ENCODE measurements at regions not wholly inside any gene's neighbourhood (a gene's known extent, or its start where the extent isn't known, plus 50 kb on each side); places are given as distances from the start of the nearest gene placed in this dataset.
"Not testable (repeated sequence)": the region's sequence is repeated elsewhere in the genome, so short reads cannot be mapped to it uniquely, and the experiment has no call there.

DNA sequence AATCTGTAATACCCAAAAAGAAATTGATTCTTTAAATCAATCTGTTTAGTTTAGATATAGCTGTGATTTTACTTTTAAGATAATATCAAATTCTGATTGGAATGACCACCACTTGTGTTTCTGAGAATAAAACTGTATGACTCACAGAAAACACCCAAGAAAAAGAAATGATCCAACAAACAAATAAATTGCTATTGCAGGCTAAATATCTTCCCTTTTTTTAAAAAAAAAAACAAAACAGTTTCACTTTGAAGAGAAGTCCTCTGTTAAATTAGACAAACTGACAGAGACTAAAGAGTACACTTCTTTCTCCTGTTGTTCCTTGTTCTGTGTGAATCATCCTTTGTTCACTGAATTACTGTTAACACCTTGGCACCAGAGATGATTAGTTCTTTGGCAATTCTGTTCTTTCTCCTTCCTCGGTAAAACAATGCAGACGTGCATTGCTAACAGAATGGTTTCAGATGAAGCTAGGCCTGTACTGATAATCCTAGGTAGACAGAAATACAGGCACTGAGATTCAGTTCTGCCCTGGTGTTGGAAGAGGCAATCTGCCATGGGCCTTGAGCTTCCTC lies 895.2 kb upstream of the CITED2 start:
- no peak for DNase-seq

DNA sequence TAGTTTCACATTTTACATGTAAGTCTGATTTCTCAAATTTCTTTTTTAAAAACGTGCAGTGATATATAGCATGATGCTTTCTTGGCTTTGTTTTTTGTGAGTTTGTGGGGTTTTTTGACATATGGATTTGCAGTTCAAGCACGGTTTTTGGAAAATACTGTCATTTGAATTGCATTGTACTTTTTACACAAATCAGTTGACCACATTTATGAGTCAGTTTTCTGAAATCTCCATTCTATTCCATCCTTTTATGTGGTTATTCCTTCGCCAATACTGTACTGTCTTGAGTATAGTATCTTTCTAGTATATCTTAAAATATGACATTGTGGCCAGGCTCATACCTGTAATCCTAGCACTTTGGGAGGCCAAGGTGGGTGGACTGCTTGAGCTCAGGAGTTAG lies 890.0 kb upstream of the CITED2 start:
- no peak for DNase-seq

DNA sequence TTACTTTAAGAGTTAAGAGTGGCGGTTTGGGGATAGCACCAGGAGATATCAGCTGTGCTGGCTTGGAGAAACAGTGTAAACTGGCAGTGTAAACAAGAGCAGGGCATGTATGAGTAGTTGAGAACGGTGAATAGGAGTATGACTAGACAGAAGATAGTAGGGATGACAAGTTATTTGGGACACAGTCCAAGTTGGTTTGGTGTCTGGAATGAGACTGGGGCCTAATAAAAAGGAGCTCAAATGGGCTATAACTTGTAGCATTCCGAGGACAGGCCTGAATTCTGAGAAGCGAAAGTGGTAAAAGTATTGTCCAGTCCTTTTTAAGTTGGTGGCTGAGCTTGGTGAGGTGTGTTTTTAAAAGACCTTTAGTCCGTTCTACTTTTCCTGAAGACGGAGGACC lies 883.9 kb upstream of the CITED2 start:
- DNase-seq: not testable (repeated sequence)

DNA sequence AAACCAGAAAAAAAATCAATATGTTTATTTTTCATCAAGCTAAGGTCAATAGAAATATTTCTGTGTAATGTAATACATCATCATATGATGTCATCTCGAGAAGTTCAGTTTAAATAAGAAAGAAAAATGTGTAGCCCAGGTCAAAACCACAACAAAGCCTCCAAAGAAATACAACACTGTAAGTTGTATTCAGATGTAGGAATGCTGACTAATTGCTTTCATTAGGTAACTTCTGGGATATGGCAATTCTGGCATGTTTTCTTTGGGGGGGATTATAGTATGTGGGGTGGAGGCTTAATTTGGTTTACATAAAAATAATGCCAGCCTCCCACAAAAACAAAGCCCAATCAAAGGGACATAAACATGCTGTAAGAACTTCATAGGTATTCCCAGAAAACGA lies 881.8 kb upstream of the CITED2 start:
- no peak for DNase-seq

DNA sequence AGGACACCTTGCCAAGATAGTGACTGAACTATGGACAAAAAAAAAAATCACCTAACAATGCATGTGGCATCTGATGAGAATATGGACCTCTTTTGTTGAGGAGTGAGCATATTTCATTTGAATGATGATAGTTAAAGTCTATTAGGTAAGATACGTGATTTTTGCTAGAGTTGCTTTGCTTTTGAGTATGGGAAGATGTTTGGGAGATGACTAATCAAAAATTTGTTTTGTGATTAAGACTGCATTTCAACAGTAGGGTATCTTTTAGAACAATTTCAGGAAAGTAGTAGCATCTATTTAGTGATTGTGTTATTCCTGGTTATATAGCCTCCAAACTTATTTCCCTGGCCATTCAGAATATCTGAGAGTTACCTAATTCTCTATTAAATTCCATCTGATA lies 878.6 kb upstream of the CITED2 start:
- DNase-seq: no peak

DNA sequence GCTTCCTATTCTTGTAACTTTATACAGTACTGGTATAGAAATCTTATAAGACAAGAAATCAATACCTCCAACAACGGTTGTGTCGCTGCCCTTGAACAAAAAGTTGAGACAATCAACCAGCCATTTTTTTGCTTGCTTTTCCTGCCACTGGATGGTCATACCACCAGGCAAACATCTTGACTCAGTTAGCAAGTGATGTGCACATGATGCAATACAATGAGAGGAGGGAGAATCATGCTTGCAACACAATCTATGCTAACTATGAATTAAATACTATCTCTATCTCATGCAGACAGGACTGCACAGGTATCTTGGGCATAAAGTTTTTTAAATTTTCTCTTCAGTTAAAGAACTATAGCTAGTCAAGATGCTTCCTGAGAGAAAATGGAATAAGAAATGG lies 877.7 kb upstream of the CITED2 start:
- no peak for DNase-seq

DNA sequence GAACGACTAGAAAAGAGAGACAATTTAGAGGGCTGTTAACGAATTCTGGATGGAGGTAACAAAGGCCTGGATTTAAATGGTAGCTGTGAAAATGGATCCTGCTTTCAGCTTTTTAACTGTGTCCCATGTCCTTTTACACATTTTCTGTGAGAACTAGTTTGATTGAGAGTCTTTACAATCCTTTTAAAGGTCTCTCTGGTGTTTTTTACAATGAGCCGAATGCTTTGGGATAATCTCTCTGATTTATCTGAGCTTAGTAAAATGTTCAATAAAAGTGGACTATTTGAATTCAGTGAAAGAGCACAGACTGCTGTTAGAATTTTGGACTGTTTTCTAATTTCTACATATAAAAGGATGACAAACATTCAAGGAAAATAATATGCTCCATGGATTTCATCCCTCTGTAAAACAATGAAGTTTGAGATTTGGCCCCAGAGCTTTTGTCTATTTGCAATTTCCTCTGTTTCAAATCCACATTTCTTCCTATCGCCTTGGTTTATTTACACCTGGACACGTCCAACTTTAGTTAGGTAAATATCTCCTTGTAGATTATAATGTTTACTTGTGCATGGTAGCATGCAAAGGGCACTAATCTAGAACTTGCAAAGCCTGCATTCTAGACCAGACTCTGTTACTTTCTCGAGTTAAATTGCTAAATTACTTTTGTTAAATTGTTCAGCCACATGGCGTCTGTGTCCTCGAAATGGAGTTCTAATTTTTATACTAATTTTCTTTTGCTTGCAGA lies 871.0 kb upstream of the CITED2 start:
- no peak for DNase-seq

DNA sequence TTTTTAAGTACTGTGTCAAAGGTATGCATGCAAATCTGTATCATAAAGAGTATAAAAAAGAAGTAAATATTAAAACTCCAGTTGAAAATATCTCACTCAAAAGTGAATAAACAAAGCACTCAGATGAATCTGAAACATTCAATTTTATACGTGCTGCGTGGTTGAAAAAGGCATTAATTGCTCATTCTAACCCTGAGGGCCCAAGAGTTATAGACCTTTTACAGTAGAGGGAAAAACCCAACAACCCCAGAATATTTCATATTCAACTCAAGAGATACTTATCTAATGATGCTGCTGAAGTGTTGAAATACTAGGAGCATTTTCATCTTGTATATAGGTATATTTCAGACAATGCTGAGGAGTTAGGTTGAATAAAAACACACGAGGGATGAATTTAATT lies 862.8 kb upstream of the CITED2 start:
- no peak for DNase-seq

DNA sequence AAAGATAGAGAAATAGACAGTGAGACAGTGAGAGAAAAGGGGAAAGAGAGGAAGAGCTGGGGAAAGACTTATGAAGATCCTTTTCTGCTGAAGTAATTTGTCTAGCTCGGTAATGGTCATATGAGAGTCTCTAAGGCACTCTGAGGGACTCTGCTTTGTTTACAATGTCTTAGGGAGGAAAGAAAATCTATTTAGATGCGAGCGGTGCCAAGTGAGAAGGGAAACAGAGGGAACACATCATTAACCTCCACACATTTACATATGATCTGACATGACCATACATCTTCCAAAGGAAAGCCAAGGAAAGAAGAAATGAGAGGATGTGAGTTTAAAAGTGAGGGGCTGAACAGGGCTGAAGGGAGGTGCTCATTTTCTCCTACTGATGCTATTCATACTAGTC lies 862.3 kb upstream of the CITED2 start:
- DNase-seq: no peak

DNA sequence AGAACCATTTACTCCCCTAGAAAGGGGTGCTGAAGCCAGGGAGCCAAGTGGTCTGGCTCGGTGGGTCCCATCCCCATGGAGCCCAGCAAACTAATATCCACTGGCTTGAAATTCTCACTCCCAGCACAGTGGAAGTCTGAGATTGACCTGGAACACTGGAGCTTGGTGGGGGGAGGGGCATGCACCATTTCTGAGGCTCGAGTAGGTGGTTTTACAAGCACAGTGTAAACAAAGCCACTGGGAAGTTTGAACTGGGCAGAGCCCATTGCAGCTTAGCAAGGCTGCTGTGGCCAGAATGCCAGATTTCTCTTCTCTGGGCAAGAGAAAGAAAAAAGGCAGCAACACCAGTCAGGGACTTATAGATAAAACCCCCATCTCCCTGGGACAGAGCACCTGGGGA lies 855.8 kb upstream of the CITED2 start:
- DNase-seq: no peak

DNA sequence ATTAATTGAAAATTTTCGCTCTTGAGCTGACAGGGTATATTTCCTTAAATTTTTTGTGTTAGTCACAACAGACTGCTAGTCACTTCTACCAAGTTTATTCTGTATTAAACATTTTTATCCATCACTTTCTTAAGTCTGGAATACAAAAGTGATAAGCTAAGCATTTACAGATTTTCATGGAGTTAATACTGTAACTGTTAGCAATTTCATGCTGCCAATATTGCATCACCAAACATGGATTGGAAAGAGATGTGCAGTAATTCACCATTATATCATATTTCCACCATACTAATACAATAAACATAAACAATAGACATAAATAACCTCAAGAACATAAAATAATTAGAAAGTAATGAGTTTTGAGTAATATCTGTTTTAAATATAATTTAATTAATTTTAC lies 854.0 kb upstream of the CITED2 start:
- DNase-seq: no peak

DNA sequence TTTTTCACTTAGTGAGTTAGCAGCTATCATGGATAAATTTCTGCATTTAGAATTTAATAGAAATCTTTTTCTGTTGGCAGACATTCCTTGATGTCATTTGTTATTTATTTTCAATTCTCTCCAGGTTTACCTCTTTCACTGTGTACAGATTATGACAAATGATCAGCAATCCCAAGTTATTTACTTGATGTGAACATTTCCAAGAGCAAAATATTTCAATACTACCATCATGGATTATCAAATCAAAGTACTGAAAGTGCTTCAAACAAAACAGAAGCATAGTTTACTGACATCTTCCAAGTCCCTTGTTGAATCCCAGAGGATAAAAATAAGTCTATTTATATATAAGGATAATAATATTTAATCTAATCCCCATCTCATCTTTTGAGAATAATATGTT lies 852.2 kb upstream of the CITED2 start:
- no peak for DNase-seq

DNA sequence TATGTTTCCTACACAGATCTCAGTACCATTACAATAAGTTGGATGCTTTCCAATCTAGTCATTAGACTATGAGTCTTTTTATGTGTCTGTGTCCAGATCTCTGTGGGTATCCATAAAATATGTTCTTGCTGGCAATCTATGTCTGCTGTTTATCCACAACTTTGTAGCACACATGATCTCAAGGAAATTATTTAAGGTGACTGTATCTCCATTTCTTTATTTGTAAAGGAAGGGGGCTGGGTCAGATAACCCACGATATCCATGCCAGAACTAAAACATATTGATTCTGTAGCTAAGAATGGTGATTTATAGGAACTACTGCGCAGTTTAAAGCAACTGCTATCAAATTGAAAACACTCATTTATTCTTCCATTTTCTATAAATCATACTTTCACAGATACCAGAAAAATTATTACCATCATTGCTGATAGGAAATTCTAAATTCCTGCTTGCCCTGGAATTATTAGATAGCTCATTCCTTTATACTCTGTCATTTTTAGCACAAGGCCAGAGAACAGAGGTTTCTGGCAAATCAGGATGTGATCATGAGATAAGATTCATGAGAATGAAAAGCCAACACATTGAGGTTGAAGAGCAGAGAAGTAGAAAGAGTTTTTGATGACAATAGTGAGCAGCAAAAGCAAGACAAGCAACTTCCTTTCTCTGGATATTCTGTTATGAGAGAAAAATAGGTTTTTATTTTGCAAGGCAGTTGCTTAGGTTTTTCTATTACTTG lies 851.4 kb upstream of the CITED2 start:
- DNase-seq: no peak

DNA sequence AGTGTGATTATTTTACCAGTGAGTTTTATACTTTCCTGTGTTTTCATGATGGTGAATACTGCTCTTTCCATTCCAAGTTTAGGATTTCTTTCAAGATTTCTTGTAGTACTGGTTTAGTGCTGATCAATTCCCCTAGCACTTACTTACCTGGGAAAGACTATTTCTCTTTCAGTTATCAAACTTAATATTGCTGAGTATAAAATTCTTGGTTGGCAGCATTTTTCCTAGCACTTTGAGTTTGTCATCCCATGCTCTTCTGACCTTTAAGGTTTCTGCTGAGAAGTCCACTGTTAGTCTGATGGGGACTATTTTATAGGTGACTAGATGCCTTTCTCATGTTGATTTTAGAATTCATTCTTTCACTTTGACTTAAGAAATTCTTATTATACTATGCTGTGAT lies 842.8 kb upstream of the CITED2 start:
- DNase-seq: no peak

DNA sequence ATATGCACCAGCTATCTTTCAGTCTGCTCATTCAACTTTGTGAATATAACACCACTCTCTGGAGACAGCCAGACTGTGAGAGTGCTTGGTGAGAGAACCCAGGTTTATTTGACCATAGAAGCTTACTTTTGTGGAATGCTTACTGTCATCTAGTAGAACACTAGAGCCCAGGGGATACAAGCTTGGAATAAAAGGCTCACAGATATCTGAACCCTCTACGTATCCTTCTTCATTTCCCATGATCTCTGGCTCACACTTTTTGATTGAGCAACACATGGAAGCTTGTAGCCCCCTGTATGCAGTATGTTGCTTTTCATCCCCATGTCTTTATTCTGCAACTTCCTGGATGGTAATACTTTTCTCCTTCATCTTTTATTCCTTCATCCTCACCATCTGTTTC lies 835.3 kb upstream of the CITED2 start:
- no peak for DNase-seq

DNA sequence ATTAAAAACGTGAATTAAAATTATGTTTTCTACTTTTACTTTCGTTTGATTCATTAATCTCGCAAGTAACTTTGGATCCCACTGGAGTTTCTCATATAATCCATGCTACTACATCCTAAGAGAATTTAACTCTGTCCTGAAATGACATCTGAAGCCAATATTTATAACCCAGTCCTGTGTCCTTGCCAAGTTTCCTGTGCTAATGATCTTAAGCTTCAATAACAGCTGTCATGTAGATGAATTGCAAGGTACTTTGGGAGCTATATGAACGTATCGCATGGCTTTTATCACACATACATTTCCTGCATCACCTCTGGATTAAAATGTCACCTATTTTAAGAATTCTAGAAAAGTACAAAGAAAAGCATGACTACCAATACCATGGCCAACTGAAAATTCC lies 833.8 kb upstream of the CITED2 start:
- DNase-seq: no peak

DNA sequence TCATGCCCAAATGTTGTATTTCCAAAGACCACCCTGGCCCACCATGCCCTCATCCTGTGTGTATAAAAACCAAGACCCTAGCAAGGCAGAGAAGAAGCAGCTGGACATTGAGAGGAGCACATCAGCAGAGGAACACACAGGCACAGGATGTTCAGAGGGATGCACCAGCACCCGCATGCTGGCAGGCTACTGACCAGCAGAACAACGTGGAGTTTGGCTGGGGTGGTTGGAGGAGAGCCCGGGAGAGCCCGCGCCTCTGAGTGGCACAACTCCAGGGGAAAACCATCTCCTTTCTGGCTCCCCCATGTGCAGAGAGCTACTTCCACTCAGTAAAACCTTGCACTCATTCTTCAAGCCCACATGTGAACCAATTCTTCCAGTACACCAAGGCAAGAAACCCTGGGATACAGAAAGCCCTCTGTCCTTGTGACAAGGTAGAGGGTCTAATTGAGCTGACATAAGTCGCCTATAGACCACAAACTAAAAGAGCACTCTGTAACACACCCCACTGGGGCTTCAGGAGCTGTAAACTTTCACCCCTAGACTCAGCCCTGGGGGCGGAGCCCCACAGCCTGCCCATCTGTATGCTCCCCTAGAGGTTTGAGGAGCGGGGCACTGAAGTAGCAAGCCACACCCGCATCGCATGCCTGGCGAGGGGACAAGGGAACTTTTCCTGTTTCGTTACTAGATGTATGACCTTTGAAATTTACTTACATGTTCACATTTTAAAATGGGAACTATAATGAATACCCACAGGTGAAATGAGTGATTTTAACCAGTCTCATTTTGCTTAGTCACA lies 831.5 kb upstream of the CITED2 start:
- no peak for DNase-seq

DNA sequence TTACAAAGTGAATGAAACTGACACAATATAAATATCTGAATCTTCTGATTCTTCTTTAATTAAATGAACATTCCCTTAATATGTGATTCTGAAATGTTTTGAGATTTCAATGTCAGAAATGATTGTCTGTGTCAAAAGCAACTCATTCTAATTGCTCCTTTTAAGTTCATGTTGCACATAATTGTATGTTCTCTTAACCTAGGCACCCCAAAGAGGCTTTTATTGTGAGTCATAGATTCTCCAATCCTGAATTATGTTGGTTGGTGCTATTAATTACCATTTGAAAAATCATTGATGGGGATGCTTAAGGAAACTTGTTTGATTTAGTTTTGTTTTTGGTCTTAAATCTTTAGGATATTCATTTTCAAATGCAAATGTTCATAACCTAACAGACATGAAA lies 829.7 kb upstream of the CITED2 start:
- no peak for DNase-seq

DNA sequence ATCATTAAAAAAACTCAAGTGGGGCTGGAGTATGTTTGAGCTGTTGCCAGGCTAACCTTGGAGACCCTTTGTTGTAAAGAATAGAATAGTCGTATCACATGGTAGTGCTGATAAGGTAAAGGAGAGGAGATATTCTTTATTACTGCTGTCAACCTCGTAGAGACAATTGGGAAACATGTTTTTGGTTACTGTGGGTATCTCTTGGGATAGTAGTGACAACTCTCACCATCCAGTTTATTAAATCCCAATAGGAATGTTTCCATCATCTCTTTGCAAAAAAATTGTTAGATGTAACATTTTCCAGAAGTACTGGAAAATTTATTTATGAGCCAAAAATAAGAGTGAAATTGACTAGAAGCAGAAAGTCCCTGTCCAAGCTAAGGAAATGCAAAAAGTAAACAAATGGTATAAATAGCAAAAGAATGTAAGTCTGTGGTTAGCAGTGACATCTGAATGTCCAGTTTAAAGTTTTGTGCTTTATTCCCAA lies 829.3 kb upstream of the CITED2 start:
- no peak for DNase-seq

DNA sequence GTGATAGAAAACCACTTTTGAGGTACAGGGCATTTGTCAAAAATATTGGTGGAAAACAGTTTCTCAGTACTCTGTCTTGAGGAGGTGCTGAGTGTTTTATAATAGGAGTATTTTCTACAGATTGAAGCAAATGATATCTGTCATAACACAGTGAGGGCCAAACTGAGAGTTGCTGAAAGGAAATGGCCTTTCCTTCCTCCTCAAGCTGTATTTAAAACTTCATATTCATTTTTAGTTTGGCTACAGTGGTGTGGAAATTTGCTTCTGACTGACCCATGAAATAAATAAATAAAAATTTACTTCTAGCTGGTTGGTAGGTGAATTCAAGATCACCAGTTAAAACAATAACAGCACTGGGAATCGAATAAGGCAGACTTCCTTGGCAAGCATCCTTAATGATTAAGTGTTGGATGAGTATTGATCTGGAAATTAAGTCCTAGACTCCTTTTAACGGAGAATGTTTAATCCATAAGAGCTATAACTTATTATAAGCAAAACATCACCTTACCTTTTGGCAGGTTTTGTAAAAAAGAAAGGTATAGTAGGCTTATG lies 828.6 kb upstream of the CITED2 start:
- no peak for DNase-seq

DNA sequence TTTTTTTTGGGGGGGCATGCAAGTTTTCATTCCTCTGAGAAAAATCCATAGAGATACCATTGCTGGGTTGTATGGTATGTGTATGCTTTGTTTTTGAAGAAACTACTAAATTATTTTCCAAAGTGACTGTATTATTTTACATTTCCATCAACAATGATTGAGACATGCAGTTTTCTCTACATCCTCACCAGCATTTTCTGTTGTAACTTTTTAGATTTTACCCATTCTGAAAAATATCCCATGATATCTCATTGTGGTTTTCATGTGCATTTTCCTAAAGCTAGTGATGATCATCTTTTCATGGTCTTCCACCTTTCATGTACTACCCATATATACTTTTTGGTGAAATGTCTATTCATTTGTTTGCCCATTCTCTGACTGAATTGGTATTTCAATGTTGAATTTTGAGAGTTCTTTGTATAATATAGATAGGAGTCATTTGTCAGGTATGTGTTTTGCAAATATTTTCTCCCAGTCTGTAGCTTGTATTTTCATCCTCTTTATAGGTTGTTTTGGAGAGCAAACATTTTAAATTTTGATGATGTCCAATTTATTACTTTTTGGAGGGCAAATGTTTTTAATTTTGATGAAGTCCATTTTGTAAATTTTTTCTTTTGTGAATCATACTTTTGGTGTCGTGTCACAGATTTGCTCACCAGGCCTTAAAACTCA lies 827.5 kb upstream of the CITED2 start:
- no peak for DNase-seq

DNA sequence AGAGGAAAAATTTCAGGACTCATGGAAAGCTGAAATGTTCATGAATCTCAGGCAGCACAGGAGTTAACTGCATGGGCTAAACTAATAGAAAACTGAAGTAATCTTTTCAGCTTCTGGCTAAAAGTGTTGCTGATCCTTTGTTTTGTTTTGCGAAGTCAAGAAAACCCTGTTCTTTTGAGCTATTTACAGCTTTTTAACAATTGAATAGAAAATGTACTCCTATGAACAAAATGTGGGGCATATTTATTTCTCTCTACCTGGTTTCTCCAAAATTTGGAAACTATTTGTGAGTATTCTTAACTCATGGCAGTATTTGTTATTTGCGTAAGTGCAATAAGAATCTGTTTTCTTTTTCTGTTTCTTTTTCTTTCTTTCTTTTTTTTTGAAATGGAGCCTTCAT lies 818.8 kb upstream of the CITED2 start:
- DNase-seq: no peak

DNA sequence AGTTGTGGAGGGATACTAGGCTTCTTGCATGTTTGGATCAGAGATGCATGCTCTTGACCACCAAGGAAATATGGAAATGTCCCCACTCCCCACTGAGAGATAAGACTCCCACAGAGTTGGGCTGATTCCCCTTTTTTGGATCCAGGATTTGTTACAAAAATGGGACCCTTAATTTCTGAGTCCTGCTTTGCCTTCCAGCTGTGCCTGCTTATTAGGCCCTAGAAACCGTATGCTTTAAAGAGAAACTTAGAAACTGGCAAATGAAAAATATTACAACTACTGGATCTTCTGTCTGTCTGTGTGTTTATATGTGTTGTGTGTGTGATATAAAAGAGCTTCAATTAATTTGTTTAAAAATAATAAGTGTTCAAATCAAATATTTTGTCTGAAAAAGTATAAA lies 817.6 kb upstream of the CITED2 start:
- DNase-seq: no peak
